Osteoblast (primary cell): ENCODE measurements at regions not wholly inside any gene's neighbourhood (a gene's known extent, or its start where the extent isn't known, plus 50 kb on each side); places are given as distances from the start of the nearest gene placed in this dataset.

ENCODE experiments used
- DNase-seq: peaks from one replicate; pipeline ENCODE4 v3.0.0; 2011; ENCODE audit warnings: low spot score, mixed read lengths; ENCODE audit not compliant: insufficient read length; ENCODE audit errors: missing footprints
- H2AFZ ChIP-seq: 2 replicates; pipeline ENCODE4 v1.6.0; 2011; ENCODE audit warnings: mild to moderate bottlenecking, low read length
- H3K27ac ChIP-seq: 2 replicates; pipeline ENCODE4 v1.5.1; 2011; ENCODE audit warnings: mild to moderate bottlenecking, low read depth, low read length, moderate library complexity
- H3K27me3 ChIP-seq: 2 replicates; pipeline ENCODE4 v1.6.0; 2012; ENCODE audit warnings: mild to moderate bottlenecking, control low read depth, inconsistent platforms, low read length, moderate library complexity; ENCODE audit not compliant: insufficient read depth
- H3K36me3 ChIP-seq: 2 replicates; pipeline ENCODE4 v1.5.1; 2011; ENCODE audit warnings: mild to moderate bottlenecking, low read length, control low read depth, moderate library complexity; ENCODE audit not compliant: insufficient read depth
- H3K4me1 ChIP-seq: 2 replicates; pipeline ENCODE4 v1.5.1; 2011; ENCODE audit warnings: mild to moderate bottlenecking, low read length, control low read depth, moderate library complexity; ENCODE audit not compliant: insufficient read depth
- H3K4me2 ChIP-seq: 2 replicates; pipeline ENCODE4 v1.6.0; 2011; ENCODE audit warnings: mild to moderate bottlenecking, low read length; ENCODE audit not compliant: insufficient read depth
- H3K4me3 ChIP-seq: fragments of 200-600 bp; sonication (generic); 3 replicates; pipeline ENCODE4 v1.5.1; 2012; ENCODE audit warnings: mild to moderate bottlenecking, low read length, inconsistent platforms; ENCODE audit not compliant: insufficient read depth
- H3K79me2 ChIP-seq: 2 replicates; pipeline ENCODE4 v1.6.0; 2012; ENCODE audit warnings: mild to moderate bottlenecking, low read length, control low read depth, inconsistent platforms; ENCODE audit not compliant: insufficient read depth
- H3K9me3 ChIP-seq: 2 replicates; pipeline ENCODE4 v1.5.1; 2011; ENCODE audit warnings: low read depth, low read length, control low read depth
- H4K20me1 ChIP-seq: 2 replicates; pipeline ENCODE4 v1.6.0; 2012; ENCODE audit warnings: mild to moderate bottlenecking, low read length, control low read depth; ENCODE audit not compliant: insufficient read depth
- TF ChIP-seq, protein P1 (sequence below): IDR thresholded peaks from 2 replicates; pipeline ENCODE4 v1.5.1; 2011; ENCODE audit warnings: mild to moderate bottlenecking, low read depth, low read length, moderate library complexity; ENCODE audit errors: extremely low read depth

DNA sequence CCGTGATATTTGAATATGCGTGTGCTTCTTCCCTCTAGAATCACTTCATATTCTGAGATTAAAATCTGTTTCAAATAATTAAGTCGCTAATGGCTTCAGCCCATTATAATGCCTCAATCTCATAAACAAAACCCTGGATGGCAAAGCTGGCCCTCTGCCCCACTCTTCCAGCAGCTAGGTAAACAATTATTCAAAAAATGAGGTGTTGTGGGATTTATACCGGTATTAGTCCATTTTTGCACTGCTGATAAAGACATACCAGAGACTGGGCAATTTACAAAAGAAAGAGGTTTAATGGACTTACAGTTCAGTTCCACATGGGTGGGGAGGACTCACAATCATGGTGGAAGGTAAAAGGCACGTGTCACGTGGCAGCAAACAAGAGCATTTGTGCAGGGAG lies 510.4 kb upstream of the ADGRL2 start:
- Histone ChIP-seq H4K20me1 (no peaks in the 10 kb centered on the region), H3K9me3 (no peaks in the 10 kb centered on the region), H3K27ac (no peak overlapping the region), H3K36me3 (no peaks in the 10 kb centered on the region), H3K79me2 (no peaks in the 10 kb centered on the region), H3K27me3 (no peaks in the 10 kb centered on the region), H3K4me1 (no peaks in the 10 kb centered on the region), H3K4me2 (no peak overlapping the region), H3K4me3 (no peak overlapping the region), H2AFZ (no peak overlapping the region)
- TF ChIP-seq, protein P1, sequence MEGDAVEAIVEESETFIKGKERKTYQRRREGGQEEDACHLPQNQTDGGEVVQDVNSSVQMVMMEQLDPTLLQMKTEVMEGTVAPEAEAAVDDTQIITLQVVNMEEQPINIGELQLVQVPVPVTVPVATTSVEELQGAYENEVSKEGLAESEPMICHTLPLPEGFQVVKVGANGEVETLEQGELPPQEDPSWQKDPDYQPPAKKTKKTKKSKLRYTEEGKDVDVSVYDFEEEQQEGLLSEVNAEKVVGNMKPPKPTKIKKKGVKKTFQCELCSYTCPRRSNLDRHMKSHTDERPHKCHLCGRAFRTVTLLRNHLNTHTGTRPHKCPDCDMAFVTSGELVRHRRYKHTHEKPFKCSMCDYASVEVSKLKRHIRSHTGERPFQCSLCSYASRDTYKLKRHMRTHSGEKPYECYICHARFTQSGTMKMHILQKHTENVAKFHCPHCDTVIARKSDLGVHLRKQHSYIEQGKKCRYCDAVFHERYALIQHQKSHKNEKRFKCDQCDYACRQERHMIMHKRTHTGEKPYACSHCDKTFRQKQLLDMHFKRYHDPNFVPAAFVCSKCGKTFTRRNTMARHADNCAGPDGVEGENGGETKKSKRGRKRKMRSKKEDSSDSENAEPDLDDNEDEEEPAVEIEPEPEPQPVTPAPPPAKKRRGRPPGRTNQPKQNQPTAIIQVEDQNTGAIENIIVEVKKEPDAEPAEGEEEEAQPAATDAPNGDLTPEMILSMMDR = no peak
- DNase-seq = no peak

DNA sequence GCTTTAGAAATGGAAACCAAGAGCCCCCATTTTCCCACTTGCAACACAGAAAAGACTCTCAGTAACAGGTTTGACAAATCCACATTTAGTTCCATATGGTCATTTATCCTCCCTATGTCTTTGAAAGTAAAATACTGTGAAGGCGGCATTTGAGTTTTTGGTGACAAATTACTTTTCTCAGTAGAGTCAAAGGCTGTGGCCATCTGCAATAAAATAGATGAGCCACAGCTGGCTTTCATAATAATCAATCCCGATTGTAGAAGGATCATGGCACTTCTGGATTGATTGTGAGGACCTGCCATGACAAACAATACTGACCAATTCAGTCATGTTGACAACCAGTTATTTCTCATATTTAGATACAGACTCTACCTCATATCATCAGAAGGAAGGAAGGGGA lies 512.0 kb upstream of the ADGRL2 start:
- TF ChIP-seq, protein P1 = no peak
- Histone ChIP-seq H3K4me1 (no peaks in the 10 kb centered on the region), H3K4me2 (no peak overlapping the region), H3K79me2 (no peaks in the 10 kb centered on the region), H3K27ac (no peak overlapping the region), H3K9me3 (no peaks in the 10 kb centered on the region), H2AFZ (no peak overlapping the region), H3K4me3 (no peak overlapping the region), H3K36me3 (no peaks in the 10 kb centered on the region), H4K20me1 (no peaks in the 10 kb centered on the region), H3K27me3 (no peaks in the 10 kb centered on the region)
- DNase-seq = no peak

DNA sequence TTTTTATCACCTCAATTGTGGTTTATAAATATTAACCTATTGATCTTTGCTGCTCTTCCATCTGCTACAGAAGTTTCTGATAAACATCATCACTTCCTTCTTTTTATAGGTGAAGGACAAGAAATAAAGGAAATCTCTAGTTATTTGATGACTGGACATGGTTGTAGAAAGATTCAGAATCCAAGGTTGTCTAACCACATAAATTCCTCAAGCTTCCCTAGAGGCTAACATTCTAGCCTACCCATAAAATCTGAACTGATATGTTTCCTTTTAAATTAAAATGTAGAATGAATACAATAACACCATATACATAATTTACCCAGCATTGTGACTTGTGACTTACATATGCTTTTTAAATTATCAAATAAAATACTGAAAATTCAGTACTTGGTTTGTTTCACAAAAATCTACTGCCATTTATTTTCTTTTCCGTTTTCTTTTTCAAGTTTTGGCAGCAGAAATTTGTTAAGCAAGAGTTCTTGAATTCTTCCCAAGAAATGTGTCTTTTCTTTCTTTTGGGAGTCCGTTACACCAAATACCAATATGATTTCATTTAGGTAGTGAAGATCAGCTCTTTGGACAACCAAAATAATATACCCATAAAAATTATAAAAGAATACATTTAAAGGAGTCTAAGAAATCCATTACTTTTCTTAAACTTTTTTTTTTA lies 513.2 kb upstream of the ADGRL2 start:
- no peaks in the 10 kb centered on the region for H3K9me3 ChIP-seq
- no peak overlapping the region for H3K4me3 ChIP-seq
- H3K27ac ChIP-seq = no peak overlapping the region
- TF ChIP-seq, protein P1 = no peak
- no peaks in the 10 kb centered on the region for H3K79me2 ChIP-seq
- H2AFZ ChIP-seq = no peak overlapping the region
- no peaks in the 10 kb centered on the region for H4K20me1 ChIP-seq
- H3K27me3 ChIP-seq = no peaks in the 10 kb centered on the region
- no peaks in the 10 kb centered on the region for H3K4me1 ChIP-seq
- DNase-seq = no peak
- H3K36me3 ChIP-seq = no peaks in the 10 kb centered on the region
- H3K4me2 ChIP-seq = no peak overlapping the region

DNA sequence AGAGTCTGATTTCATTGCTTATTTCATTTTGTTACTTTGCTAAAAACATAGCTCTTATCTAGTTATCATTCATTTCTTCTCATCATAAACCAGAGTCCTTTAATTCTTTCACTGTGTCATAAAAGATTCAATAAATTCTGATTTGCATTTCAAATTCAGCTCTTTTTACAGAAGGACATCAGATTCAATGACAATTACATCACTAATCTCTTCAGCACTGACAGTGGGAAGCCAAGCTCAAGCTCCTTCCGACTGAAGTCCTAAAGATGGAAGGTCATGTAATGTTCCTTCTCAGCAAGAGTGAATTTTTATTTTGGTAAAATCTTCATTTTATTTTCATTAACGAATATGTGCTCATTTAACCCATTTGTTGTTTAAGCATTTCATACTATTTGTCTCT lies 530.7 kb upstream of the ADGRL2 start:
- Histone ChIP-seq H2AFZ (no peak overlapping the region), H3K79me2 (no peaks in the 10 kb centered on the region), H3K4me3 (no peak overlapping the region), H3K36me3 (no peaks in the 10 kb centered on the region), H3K4me2 (no peak overlapping the region), H3K9me3 (no peaks in the 10 kb centered on the region), H4K20me1 (no peaks in the 10 kb centered on the region), H3K27me3 (no peaks in the 10 kb centered on the region), H3K27ac (no peak overlapping the region), H3K4me1 (no peaks in the 10 kb centered on the region)
- TF ChIP-seq, protein P1 = no peak
- no peak for DNase-seq
